ENCODE measurements at regions not wholly inside any gene's neighbourhood (a gene's known extent, or its start where the extent isn't known, plus 50 kb on each side); places are given as distances from the start of the nearest gene placed in this dataset.

- TF ChIP-seq POLR2AphosphoS5 (IDR thresholded peaks at IDR 0.05; ENCODE audit: low read depth, low read length) (no peak), POU2F2 (IDR thresholded peaks at IDR 0.05; ENCODE audit: low read depth, low read length) (no peak), POLR2A (IDR thresholded peaks at IDR 0.05; ENCODE audit: low read depth, low read length) (no peak), TAF1 (IDR thresholded peaks at IDR 0.05; ENCODE audit: low read depth, low read length) (no peak), SPI1 (IDR thresholded peaks at IDR 0.05; ENCODE audit: low read depth, low read length) (no peak), PAX5 (IDR thresholded peaks at IDR 0.05; ENCODE audit: insufficient read depth, low read length, severe bottlenecking) (no peak)
- no peak for FAIRE-seq
Observed at GRCh38 chr9:38289866-38290245, 102.6 kb upstream of the ALDH1B1 start.

GRCh38 chr9:38289236-38289865 lies 103.2 kb upstream of the ALDH1B1 start:
- DNase-seq (ENCODE audit: insufficient read length, low spot score) (no peak), FAIRE-seq (no peak)
- TF ChIP-seq POLR2A (IDR thresholded peaks at IDR 0.05; ENCODE audit: low read depth, low read length) (no peak), POLR2AphosphoS5 (IDR thresholded peaks at IDR 0.05; ENCODE audit: low read depth, low read length) (no peak), PAX5 (IDR thresholded peaks at IDR 0.05; ENCODE audit: insufficient read depth, low read length, severe bottlenecking) (no peak), TAF1 (IDR thresholded peaks at IDR 0.05; ENCODE audit: low read depth, low read length) (no peak), POU2F2 (IDR thresholded peaks at IDR 0.05; ENCODE audit: low read depth, low read length) (no peak), SPI1 (IDR thresholded peaks at IDR 0.05; ENCODE audit: low read depth, low read length) (no peak)

More at GRCh38 chr9:38289866-38290245, 102.6 kb upstream of the ALDH1B1 start:
- DNase-seq (ENCODE audit: insufficient read length, low spot score), result no peak

- TF ChIP-seq TAF1 (IDR thresholded peaks at IDR 0.05; ENCODE audit: low read depth, low read length) (no peak), POLR2A (IDR thresholded peaks at IDR 0.05; ENCODE audit: low read depth, low read length) (no peak), PAX5 (IDR thresholded peaks at IDR 0.05; ENCODE audit: insufficient read depth, low read length, severe bottlenecking) (no peak), SPI1 (IDR thresholded peaks at IDR 0.05; ENCODE audit: low read depth, low read length) (no peak), POU2F2 (IDR thresholded peaks at IDR 0.05; ENCODE audit: low read depth, low read length) (no peak), POLR2AphosphoS5 (IDR thresholded peaks at IDR 0.05; ENCODE audit: low read depth, low read length) (no peak)
- no peak for DNase-seq (ENCODE audit: insufficient read length, low spot score)
- no peak for FAIRE-seq
Observed at GRCh38 chr9:38288502-38288901, 104.0 kb upstream of the ALDH1B1 start.

- FAIRE-seq (no peak), DNase-seq (ENCODE audit: insufficient read length, low spot score) (no peak)
- TF ChIP-seq POLR2A (IDR thresholded peaks at IDR 0.05; ENCODE audit: low read depth, low read length), result no peak
- TF ChIP-seq SPI1 (IDR thresholded peaks at IDR 0.05; ENCODE audit: low read depth, low read length), result no peak
- no peak for TF ChIP-seq POLR2AphosphoS5 (IDR thresholded peaks at IDR 0.05; ENCODE audit: low read depth, low read length)
- TF ChIP-seq TAF1 (IDR thresholded peaks at IDR 0.05; ENCODE audit: low read depth, low read length), result no peak
- no peak for TF ChIP-seq PAX5 (IDR thresholded peaks at IDR 0.05; ENCODE audit: insufficient read depth, low read length, severe bottlenecking)
- no peak for TF ChIP-seq POU2F2 (IDR thresholded peaks at IDR 0.05; ENCODE audit: low read depth, low read length)
Observed at GRCh38 chr9:38287420-38287985, 105.0 kb upstream of the ALDH1B1 start.

GRCh38 chr9:38286766-38287165 lies 105.7 kb upstream of the ALDH1B1 start:
- no peak for FAIRE-seq
- no peak for TF ChIP-seq POLR2A (IDR thresholded peaks at IDR 0.05; ENCODE audit: low read depth, low read length)
- no peak for TF ChIP-seq PAX5 (IDR thresholded peaks at IDR 0.05; ENCODE audit: insufficient read depth, low read length, severe bottlenecking)
- no peak for TF ChIP-seq SPI1 (IDR thresholded peaks at IDR 0.05; ENCODE audit: low read depth, low read length)
- no peak for TF ChIP-seq POLR2AphosphoS5 (IDR thresholded peaks at IDR 0.05; ENCODE audit: low read depth, low read length)
- DNase-seq (ENCODE audit: insufficient read length, low spot score), result no peak

- TF ChIP-seq POLR2AphosphoS5 (IDR thresholded peaks at IDR 0.05; ENCODE audit: low read depth, low read length), result no peak
- TF ChIP-seq PAX5 (IDR thresholded peaks at IDR 0.05; ENCODE audit: insufficient read depth, low read length, severe bottlenecking), result no peak
- no peak for TF ChIP-seq POU2F2 (IDR thresholded peaks at IDR 0.05; ENCODE audit: low read depth, low read length)
- TF ChIP-seq POLR2A (IDR thresholded peaks at IDR 0.05; ENCODE audit: low read depth, low read length), result no peak
- no peak for TF ChIP-seq SPI1 (IDR thresholded peaks at IDR 0.05; ENCODE audit: low read depth, low read length)
- no peak for TF ChIP-seq TAF1 (IDR thresholded peaks at IDR 0.05; ENCODE audit: low read depth, low read length)
- DNase-seq (ENCODE audit: insufficient read length, low spot score), result no peak
- FAIRE-seq, result no peak
Observed at GRCh38 chr9:38286357-38286756, 106.1 kb upstream of the ALDH1B1 start.

GRCh38 chr9:38285236-38285635 lies 107.3 kb upstream of the ALDH1B1 start:
- FAIRE-seq, result no peak
- no peak for DNase-seq (ENCODE audit: insufficient read length, low spot score)
- TF ChIP-seq POLR2A (IDR thresholded peaks at IDR 0.05; ENCODE audit: low read depth, low read length), result no peak
- no peak for TF ChIP-seq PAX5 (IDR thresholded peaks at IDR 0.05; ENCODE audit: insufficient read depth, low read length, severe bottlenecking)
- no peak for TF ChIP-seq TAF1 (IDR thresholded peaks at IDR 0.05; ENCODE audit: low read depth, low read length)
- TF ChIP-seq POLR2AphosphoS5 (IDR thresholded peaks at IDR 0.05; ENCODE audit: low read depth, low read length), result no peak
- no peak for TF ChIP-seq SPI1 (IDR thresholded peaks at IDR 0.05; ENCODE audit: low read depth, low read length)
- TF ChIP-seq POU2F2 (IDR thresholded peaks at IDR 0.05; ENCODE audit: low read depth, low read length), result no peak

- TF ChIP-seq POU2F2 (IDR thresholded peaks at IDR 0.05; ENCODE audit: low read depth, low read length) (no peak), TAF1 (IDR thresholded peaks at IDR 0.05; ENCODE audit: low read depth, low read length) (no peak), POLR2A (IDR thresholded peaks at IDR 0.05; ENCODE audit: low read depth, low read length) (no peak), SPI1 (IDR thresholded peaks at IDR 0.05; ENCODE audit: low read depth, low read length) (no peak)
- DNase-seq (ENCODE audit: insufficient read length, low spot score) (no peak), FAIRE-seq (no peak)
Observed at GRCh38 chr9:38284588-38285051, 107.9 kb upstream of the ALDH1B1 start.

- TF ChIP-seq TAF1 (IDR thresholded peaks at IDR 0.05; ENCODE audit: low read depth, low read length) (no peak), POLR2AphosphoS5 (IDR thresholded peaks at IDR 0.05; ENCODE audit: low read depth, low read length) (no peak), SPI1 (IDR thresholded peaks at IDR 0.05; ENCODE audit: low read depth, low read length) (no peak), POU2F2 (IDR thresholded peaks at IDR 0.05; ENCODE audit: low read depth, low read length) (no peak), PAX5 (IDR thresholded peaks at IDR 0.05; ENCODE audit: insufficient read depth, low read length, severe bottlenecking) (no peak), POLR2A (IDR thresholded peaks at IDR 0.05; ENCODE audit: low read depth, low read length) (no peak)
- no peak for FAIRE-seq
Observed at GRCh38 chr9:38284039-38284575, 108.4 kb upstream of the ALDH1B1 start.

More at GRCh38 chr9:38284039-38284575, 108.4 kb upstream of the ALDH1B1 start:
- no peak for DNase-seq (ENCODE audit: insufficient read length, low spot score)
